Mucosa of rectum (tissue), 2 donors: ENCODE measurements at regions not wholly inside any gene's neighbourhood (a gene's known extent, or its start where the extent isn't known, plus 50 kb on each side); places are given as distances from the start of the nearest gene placed in this dataset.

Experiments
- H3K27ac ChIP-seq, 2 donors: one replicate each; pipeline ENCODE4 v1.7.0; 2013; ENCODE audit warnings: inconsistent platforms in 2 of 2, low read depth in 2 of 2, low read length in 2 of 2
- H3K27me3 ChIP-seq, 2 donors: one replicate each; pipeline ENCODE4 v1.7.0; 2013; ENCODE audit warnings: low read length in 2 of 2; ENCODE audit not compliant: control insufficient read depth in 2 of 2, insufficient read depth in 2 of 2
- H3K36me3 ChIP-seq, 2 donors: one replicate each; pipeline ENCODE4 v1.7.0; 2013; ENCODE audit warnings: low read length in 2 of 2; ENCODE audit not compliant: control insufficient read depth in 2 of 2, insufficient read depth in 2 of 2
- H3K4me1 ChIP-seq, 2 donors: one replicate each; pipeline ENCODE4 v1.7.0; 2013; ENCODE audit warnings: low read length in 2 of 2, mild to moderate bottlenecking in 1 of 2; ENCODE audit not compliant: control insufficient read depth in 2 of 2, insufficient read depth in 2 of 2
- H3K4me3 ChIP-seq, 2 donors: one replicate each; pipeline ENCODE4 v1.7.0; 2013; ENCODE audit warnings: low read length in 2 of 2
- H3K9ac ChIP-seq, 2 donors: one replicate each; pipeline ENCODE4 v1.7.0; 2013; ENCODE audit warnings: low read length in 2 of 2, low read depth in 1 of 2, mild to moderate bottlenecking in 1 of 2
- H3K9me3 ChIP-seq, 2 donors: one replicate each; pipeline ENCODE4 v1.7.0; 2013; ENCODE audit warnings: low read length in 2 of 2; ENCODE audit not compliant: control insufficient read depth in 2 of 2
- donor health status: healthy.
- donor health status: Normal muscosa, but diverticular disease.

DNA sequence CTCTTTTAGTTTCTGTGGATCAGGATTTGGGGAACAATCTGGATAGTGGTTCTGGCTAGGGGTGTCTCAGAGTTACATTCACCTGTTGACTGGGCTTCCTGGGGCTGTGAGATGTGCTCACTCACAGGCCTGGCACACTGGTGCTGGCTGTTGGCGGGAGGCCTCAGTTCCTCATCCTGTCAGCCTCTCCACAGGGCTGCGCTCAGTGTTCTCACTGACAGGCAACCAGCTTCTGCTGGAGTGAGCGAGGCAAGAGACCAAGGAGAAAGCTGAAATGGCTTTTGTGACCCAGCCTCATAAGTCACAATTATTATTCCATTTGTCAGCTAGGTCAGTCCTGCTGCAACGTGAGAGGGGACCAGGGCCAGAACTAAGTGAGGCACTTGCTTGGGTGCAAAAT is 180.6 kb upstream of the GLI2 start:
- no peaks in the 10 kb centered on the region for H3K9me3 ChIP-seq
- no peaks in the 10 kb centered on the region for H3K27me3 ChIP-seq
- H3K27ac ChIP-seq, result no peak overlapping the region
- H3K4me3 ChIP-seq, result no peak overlapping the region
- H3K4me1 ChIP-seq, result peaks cover 3 to 5% of the 10 kb centered on the region in 2 donors
- H3K9ac ChIP-seq, result no peak overlapping the region
- no peaks in the 10 kb centered on the region for H3K36me3 ChIP-seq

- Histone ChIP-seq H3K27me3 (peaks cover 2 to 5% of the 10 kb centered on the region in 2 donors), H3K4me1 (peaks cover 3 to 5% of the 10 kb centered on the region in 2 donors), H3K36me3 (no peaks in the 10 kb centered on the region), H3K4me3 (no peak overlapping the region), H3K9ac (no peak overlapping the region), H3K27ac (no peak overlapping the region), H3K9me3 (no peaks in the 10 kb centered on the region)
Observed at GRCh38 chr2:120556911-120557310, 178.8 kb upstream of the GLI2 start.

DNA sequence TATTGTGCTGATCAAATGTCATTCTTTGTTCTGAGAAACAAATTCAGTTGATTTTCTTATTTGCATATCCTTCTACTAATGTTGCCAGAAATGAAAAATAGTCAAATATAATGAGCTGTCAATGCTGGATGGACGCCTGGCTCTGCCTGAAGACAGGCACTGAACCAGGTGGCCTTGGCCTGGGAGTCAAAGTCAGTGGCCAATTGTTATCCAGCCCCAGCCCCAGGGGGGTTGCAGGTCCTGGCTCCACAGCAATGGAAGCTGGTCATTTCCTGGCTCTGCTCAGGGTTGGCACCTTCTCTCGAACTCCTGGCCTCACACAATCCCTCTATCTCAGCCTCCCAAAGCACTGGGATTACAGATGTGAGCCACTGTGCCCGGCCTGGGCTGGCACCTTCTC is 176.8 kb upstream of the GLI2 start:
- Histone ChIP-seq H3K27me3 (peaks cover 9 to 16% of the 10 kb centered on the region in 2 donors), H3K4me1 (no peaks in the 10 kb centered on the region), H3K9ac (no peak overlapping the region), H3K9me3 (no peaks in the 10 kb centered on the region), H3K27ac (no peak overlapping the region), H3K36me3 (no peaks in the 10 kb centered on the region), H3K4me3 (no peak overlapping the region)

DNA sequence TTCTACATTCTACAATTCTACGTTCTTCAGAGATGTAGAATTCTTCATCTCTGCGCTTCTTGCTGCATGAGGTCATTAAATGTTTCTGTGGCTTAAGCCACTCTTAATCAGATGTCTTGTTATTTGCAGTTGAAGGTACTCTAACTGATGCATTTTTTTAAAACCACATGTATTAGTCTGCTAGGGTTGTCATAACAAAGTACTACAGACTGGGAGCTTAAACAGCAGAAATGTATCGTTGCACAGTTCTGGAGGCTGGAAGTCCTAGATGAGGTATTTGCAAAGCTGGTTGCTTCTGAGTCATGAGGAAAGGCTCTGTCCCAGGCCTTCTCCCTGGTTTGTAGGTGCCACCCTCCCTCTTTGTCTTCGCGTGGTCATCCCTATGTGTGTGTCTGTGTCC is 176.3 kb upstream of the GLI2 start:
- Histone ChIP-seq H3K9ac (no peak overlapping the region), H3K4me3 (no peak overlapping the region), H3K4me1 (no peaks in the 10 kb centered on the region), H3K27me3 (peaks cover 9 to 16% of the 10 kb centered on the region in 2 donors), H3K9me3 (no peaks in the 10 kb centered on the region), H3K27ac (no peak overlapping the region), H3K36me3 (no peaks in the 10 kb centered on the region)

GRCh38 chr2:120560330-120560729 is 175.3 kb upstream of the GLI2 start:
- H3K4me1 ChIP-seq, result no peaks in the 10 kb centered on the region
- no peak overlapping the region for H3K9ac ChIP-seq
- H3K36me3 ChIP-seq, result no peaks in the 10 kb centered on the region
- no peak overlapping the region for H3K4me3 ChIP-seq
- H3K27me3 ChIP-seq, result peaks cover 9 to 19% of the 10 kb centered on the region in 2 donors
- no peaks in the 10 kb centered on the region for H3K9me3 ChIP-seq
- H3K27ac ChIP-seq, result no peak overlapping the region

- no peak overlapping the region for H3K9ac ChIP-seq
Observed at GRCh38 chr2:120561379-120562035, 174.2 kb upstream of the GLI2 start.

GRCh38 chr2:120562218-120563005 is 173.3 kb upstream of the GLI2 start:
- Histone ChIP-seq H3K4me3 (no peak overlapping the region), H3K4me1 (no peaks in the 10 kb centered on the region), H3K27me3 (peaks cover 11 to 19% of the 10 kb centered on the region in 2 donors), H3K9me3 (no peaks in the 10 kb centered on the region), H3K27ac (no peak overlapping the region), H3K36me3 (no peaks in the 10 kb centered on the region), H3K9ac (no peak overlapping the region)

More at GRCh38 chr2:120561379-120562035, 174.2 kb upstream of the GLI2 start:
- Histone ChIP-seq H3K4me1 (no peaks in the 10 kb centered on the region), H3K27ac (no peak overlapping the region), H3K4me3 (no peak overlapping the region), H3K36me3 (no peaks in the 10 kb centered on the region), H3K27me3 (peaks cover 9 to 19% of the 10 kb centered on the region in 2 donors), H3K9me3 (no peaks in the 10 kb centered on the region)

- no peak overlapping the region for H3K4me3 ChIP-seq
- no peak overlapping the region for H3K9ac ChIP-seq
- H3K27me3 ChIP-seq, result peaks cover 14 to 19% of the 10 kb centered on the region in 2 donors
- no peaks in the 10 kb centered on the region for H3K9me3 ChIP-seq
- no peak overlapping the region for H3K27ac ChIP-seq
- H3K4me1 ChIP-seq, result no peaks in the 10 kb centered on the region
- H3K36me3 ChIP-seq, result no peaks in the 10 kb centered on the region
Observed at GRCh38 chr2:120563616-120564015, 172.1 kb upstream of the GLI2 start.

DNA sequence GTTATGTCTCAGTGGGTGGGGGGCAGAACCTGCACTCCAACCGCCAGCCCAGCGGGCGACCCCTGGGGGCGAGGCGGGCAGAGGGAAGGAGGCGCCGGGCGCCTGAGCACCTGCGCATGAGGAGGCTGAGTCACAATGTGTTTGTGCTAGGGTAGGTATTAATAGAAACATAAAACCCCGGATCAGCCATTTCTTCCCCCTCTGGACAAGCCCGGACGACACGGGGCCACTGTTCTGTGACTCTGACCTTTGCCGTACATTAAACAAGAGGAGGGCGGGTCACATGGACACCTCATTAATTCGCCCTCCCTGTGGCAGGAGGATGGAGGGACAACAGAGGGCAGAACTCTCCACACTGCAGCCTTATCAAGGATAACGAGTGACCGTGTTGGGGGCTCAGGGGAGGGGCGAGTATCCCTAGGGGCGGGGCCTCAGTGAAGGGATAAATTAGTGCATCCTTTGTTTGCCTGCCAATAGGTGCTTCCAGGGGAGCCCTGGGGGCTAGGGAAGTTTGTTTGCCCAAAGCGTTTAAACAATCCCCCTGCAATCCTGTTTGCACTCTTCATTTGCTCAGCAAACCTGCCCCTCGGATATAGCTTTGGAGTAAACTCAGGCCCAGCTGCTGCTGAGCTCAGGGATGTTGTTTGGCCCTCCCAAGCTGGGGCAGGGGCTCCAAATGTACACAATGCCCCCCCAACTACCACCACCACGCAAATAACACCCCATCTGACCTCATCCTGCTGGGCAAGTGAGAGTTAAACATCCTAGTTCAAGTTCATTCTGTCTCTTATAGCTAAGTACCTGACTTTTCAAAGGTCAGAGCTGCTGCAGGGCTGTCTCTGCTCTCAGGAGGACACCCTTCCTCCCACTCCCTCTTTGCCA is 171.2 kb upstream of the GLI2 start:
- Histone ChIP-seq H3K27ac (no peak overlapping the region), H3K9ac (no peak overlapping the region), H3K4me1 (no peaks in the 10 kb centered on the region), H3K36me3 (no peaks in the 10 kb centered on the region), H3K9me3 (no peaks in the 10 kb centered on the region), H3K27me3 (peaks cover 14 to 19% of the 10 kb centered on the region in 2 donors), H3K4me3 (no peak overlapping the region)

DNA sequence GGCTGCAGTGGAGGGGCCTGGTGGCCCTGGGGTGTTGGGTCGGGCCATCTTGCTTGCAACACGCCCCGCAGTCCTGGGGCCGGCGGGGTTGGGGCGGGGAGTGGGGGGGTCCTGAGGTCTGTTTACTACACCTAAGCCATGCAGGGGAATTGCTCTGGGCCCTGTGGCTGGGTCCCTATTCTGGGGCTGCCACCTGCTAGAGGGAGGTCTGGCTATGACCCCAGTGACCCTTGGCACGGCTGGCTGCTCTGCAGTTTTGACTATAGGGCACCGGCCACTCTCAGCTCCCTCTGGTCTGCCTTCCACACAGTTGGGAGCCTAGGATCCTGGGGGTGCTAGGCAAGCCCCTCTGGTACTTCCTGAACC is 170.6 kb upstream of the GLI2 start:
- H3K4me1 ChIP-seq, result no peaks in the 10 kb centered on the region
- no peak overlapping the region for H3K9ac ChIP-seq
- H3K4me3 ChIP-seq, result no peak overlapping the region
- no peaks in the 10 kb centered on the region for H3K36me3 ChIP-seq
- H3K27me3 ChIP-seq, result peaks cover 14 to 19% of the 10 kb centered on the region in 2 donors
- H3K9me3 ChIP-seq, result no peaks in the 10 kb centered on the region
- no peak overlapping the region for H3K27ac ChIP-seq
